ENCODE measurements at regions not wholly inside any gene's neighbourhood (a gene's known extent, or its start where the extent isn't known, plus 50 kb on each side); places are given as distances from the start of the nearest gene placed in this dataset.

- H3K36me3 ChIP-seq (ENCODE audit: control insufficient read depth in 2 of 2, extremely low read depth in 1 of 2, insufficient read depth in 2 of 2, low read length in 2 of 2): no peaks in the 10 kb centered on the region
- CTCF ChIA-PET: no interaction called here
- H3K4me3 ChIP-seq (replicated peaks in 1 of 3; ENCODE audit: insufficient read depth in 1 of 3, low read depth in 1 of 3, low read length in 3 of 3): no peak overlapping the region
- POLR2A ChIA-PET: no interaction called here
- no peaks in the 10 kb centered on the region for H3K9me1 ChIP-seq (replicated peaks; ENCODE audit: control insufficient read depth, extremely low read depth, insufficient read depth, low read length)
- H3K79me2 ChIP-seq (ENCODE audit: control insufficient read depth, insufficient read depth, low read length): no peaks in the 10 kb centered on the region
- intact Hi-C loops (cut with micrococcal nuclease): no loop called here
- peaks cover 2% of the 10 kb centered on the region for H3K9me3 ChIP-seq (replicated peaks; ENCODE audit: control insufficient read depth, insufficient read depth, low read length)
- FAIRE-seq (no peak), DNase-seq (ENCODE audit: low read depth, low spot score) (no peak)
- no peak overlapping the region for H3K9ac ChIP-seq (replicated peaks; ENCODE audit: extremely low read depth, insufficient read depth, low read length)
- no peaks in the 10 kb centered on the region for H3K27me3 ChIP-seq (ENCODE audit: control insufficient read depth in 2 of 2, insufficient read depth in 2 of 2, low read length in 2 of 2)
- no peak overlapping the region for H3K27ac ChIP-seq (ENCODE audit: insufficient read depth, low read depth, low read length)
- H4K20me1 ChIP-seq (replicated peaks; ENCODE audit: control insufficient read depth, extremely low read depth, insufficient read depth, low read length): no peaks in the 10 kb centered on the region
- TF ChIP-seq JUN (IDR thresholded peaks at IDR 0.05; ENCODE audit: borderline replicate concordance, insufficient read depth, insufficient read length, low read depth) (no peak), MYC (IDR thresholded peaks at IDR 0.05; ENCODE audit: low read depth, low read length) (no peak), MAX (IDR thresholded peaks at IDR 0.05; ENCODE audit: insufficient read depth, insufficient read length) (no peak), POLR2A (IDR thresholded peaks at IDR 0.05; ENCODE audit: low read depth, low read length) (no peak), EZH2 (IDR thresholded peaks at IDR 0.05; ENCODE audit: borderline replicate concordance, low read depth, low read length, severe bottlenecking) (no peak), POLR2AphosphoS5 (IDR thresholded peaks at IDR 0.05; ENCODE audit: insufficient read depth, low read depth, low read length) (no peak), FOS (IDR thresholded peaks at IDR 0.05; ENCODE audit: borderline replicate concordance, insufficient read depth, low read length) (no peak), CTCF (IDR thresholded peaks at IDR 0.05; ENCODE audit: extremely low read depth in 1 of 2, insufficient read depth in 1 of 2, low read depth in 1 of 2, low read length in 2 of 2) (no peak), GATA2 (IDR thresholded peaks at IDR 0.05; ENCODE audit: insufficient read depth, insufficient read length, low read depth, low read length) (no peak)
- no peak overlapping the region for H2AFZ ChIP-seq (ENCODE audit: low read depth, low read length)
- no TSS peak for BruUV-seq (replicated peaks)
- no peak overlapping the region for H3K4me2 ChIP-seq (ENCODE audit: insufficient read depth, low read length)
- no peaks in the 10 kb centered on the region for H3K4me1 ChIP-seq (ENCODE audit: control insufficient read depth, extremely low read depth, insufficient read depth, low read length)
- dilution Hi-C loops (cut with MboI; ENCODE audit: extremely low pct_ligation_motif_present, low sequenced_read_pairs): no loop called here
These were observed 65.2 kb downstream of the DMRT2 start for GRCh38 chr9:1115370-1115769.

All from endothelial cell of umbilical vein (primary cell).